22Rv1 (cell line): ENCODE measurements at regions not wholly inside any gene's neighbourhood (a gene's known extent, or its start where the extent isn't known, plus 50 kb on each side); places are given as distances from the start of the nearest gene placed in this dataset.
A peak's percentile ranks its signal among the peaks of the same experiment; 100 is the strongest.

ENCODE experiments used
- H3K27ac ChIP-seq: fragments of 450-650 bp; 2 replicates; pipeline ENCODE4 v1.5.1; 2017
- CTCF ChIP-seq: fragments of 450-650 bp; IDR thresholded peaks from 2 replicates; pipeline ENCODE4 v1.5.1; 2017; ENCODE audit warnings: mild to moderate bottlenecking
- ZFX ChIP-seq: fragments of 450-650 bp; IDR thresholded peaks from 2 replicates; pipeline ENCODE4 v1.6.1; 2017; ENCODE audit warnings: antibody characterized with exemption, borderline replicate concordance

- no peak for TF ChIP-seq CTCF
- TF ChIP-seq ZFX: no peak
- H3K27ac ChIP-seq: no peak overlapping the region
These were observed 99.6 kb upstream of the NSMCE3 start for GRCh38 chr15:29369261-29369660.

GRCh38 chr15:29364426-29365078 lies 94.9 kb upstream of the NSMCE3 start:
- no peak overlapping the region for H3K27ac ChIP-seq

GRCh38 chr15:29361560-29361959 lies 91.9 kb upstream of the NSMCE3 start:
- H3K27ac ChIP-seq: no peak overlapping the region
- no peak for TF ChIP-seq CTCF
- TF ChIP-seq ZFX: no peak

More at GRCh38 chr15:29364426-29365078, 94.9 kb upstream of the NSMCE3 start:
- TF ChIP-seq CTCF: peak; percentile 28
- TF ChIP-seq ZFX: no peak

GRCh38 chr15:29360152-29360551 lies 90.5 kb upstream of the NSMCE3 start:
- TF ChIP-seq ZFX: no peak
- no peak for TF ChIP-seq CTCF
- no peak overlapping the region for H3K27ac ChIP-seq

GRCh38 chr15:29356786-29357185 lies 87.2 kb upstream of the NSMCE3 start:
- no peak overlapping the region for H3K27ac ChIP-seq
- TF ChIP-seq CTCF (no peak), ZFX (no peak)

GRCh38 chr15:29355477-29355876 lies 85.9 kb upstream of the NSMCE3 start:
- H3K27ac ChIP-seq: no peak overlapping the region
- no peak for TF ChIP-seq ZFX
- no peak for TF ChIP-seq CTCF

GRCh38 chr15:29352402-29352801 lies 82.8 kb upstream of the NSMCE3 start:
- no peak overlapping the region for H3K27ac ChIP-seq
- TF ChIP-seq ZFX: no peak
- TF ChIP-seq CTCF: no peak
